Neural cell (in vitro differentiated cells): ENCODE measurements at regions not wholly inside any gene's neighbourhood (a gene's known extent, or its start where the extent isn't known, plus 50 kb on each side); places are given as distances from the start of the nearest gene placed in this dataset.

Experiments used
- CTCF ChIP-seq: fragments of 450-650 bp; IDR thresholded peaks from 2 replicates; pipeline ENCODE4 v1.5.1; 2014; ENCODE audit warnings: antibody characterized with exemption, mild to moderate bottlenecking, moderate library complexity; ENCODE audit not compliant: poor library complexity, severe bottlenecking
- EZH2 ChIP-seq: fragments of 200-600, 300-800 bp; shearing (Covaris generic), sonication (generic); IDR thresholded peaks from 2 replicates; pipeline ENCODE4 v1.6.1; 2014; ENCODE audit warnings: antibody characterized with exemption, low read length, borderline replicate concordance, mild to moderate bottlenecking; ENCODE audit not compliant: insufficient read depth, poor library complexity, severe bottlenecking
- MXI1 ChIP-seq: fragments of 450-650 bp; conservative IDR thresholded peaks from 2 replicates; pipeline ENCODE4 v1.6.1; 2014; ENCODE audit warnings: antibody characterized with exemption, mild to moderate bottlenecking; ENCODE audit not compliant: poor library complexity, severe bottlenecking
- POLR2AphosphoS5 ChIP-seq: IDR thresholded peaks from 2 replicates; pipeline ENCODE4 v1.6.1; 2012
- RAD21 ChIP-seq: fragments of 450-650 bp; conservative IDR thresholded peaks from 2 replicates; pipeline ENCODE4 v1.6.1; 2014; ENCODE audit warnings: antibody characterized with exemption, mild to moderate bottlenecking, moderate library complexity
- TAF1 ChIP-seq: IDR thresholded peaks from 2 replicates; pipeline ENCODE4 v1.6.1; 2012; ENCODE audit warnings: low read depth

- no peak for TF ChIP-seq CTCF
- no peak for TF ChIP-seq EZH2
- TF ChIP-seq RAD21: no peak
- TF ChIP-seq MXI1: no peak
- TF ChIP-seq POLR2AphosphoS5: no peak
- no peak for TF ChIP-seq TAF1
These were observed 133.4 kb upstream of the GPC1 start for GRCh38 chr2:240302041-240302440.
